OCI-LY3 (cell line): ENCODE measurements at regions not wholly inside any gene's neighbourhood (a gene's known extent, or its start where the extent isn't known, plus 50 kb on each side); places are given as distances from the start of the nearest gene placed in this dataset.

Experiments
- H2AFZ ChIP-seq: fragments of 200-600, 300-600 bp; shearing (Covaris generic); 2 replicates; pipeline ENCODE4 v1.6.0; 2014; ENCODE audit warnings: antibody characterized with exemption, low read depth, low read length
- H3K27ac ChIP-seq: fragments of 200-600, 300-600 bp; sonication (generic); 2 replicates; pipeline ENCODE4 v1.5.1; 2014; ENCODE audit warnings: mild to moderate bottlenecking, low read length, moderate library complexity, mixed read lengths
- H3K27me3 ChIP-seq: fragments of 200-600, 300-600 bp; sonication (generic); 2 replicates; pipeline ENCODE4 v1.6.1; 2014; ENCODE audit warnings: low read depth, low read length, mixed read lengths
- H3K36me3 ChIP-seq: fragments of 200-600, 300-600 bp; sonication (generic); replicated peaks from 2 replicates; pipeline ENCODE3; 2014; ENCODE audit warnings: low read depth, low read length, mixed read lengths
- H3K4me1 ChIP-seq: fragments of 300-600, 200-600 bp; sonication (generic); 2 replicates; pipeline ENCODE4 v1.6.1; 2014; ENCODE audit warnings: low read length, mixed read lengths
- H3K4me2 ChIP-seq: fragments of 200-600, 300-600 bp; sonication (generic); 2 replicates; pipeline ENCODE4 v1.6.1; 2014; ENCODE audit warnings: low read length, mixed read lengths
- H3K4me3 ChIP-seq: fragments of 300-600, 200-600 bp; sonication (generic); 2 replicates; pipeline ENCODE4 v1.5.1; 2014; ENCODE audit warnings: antibody characterized with exemption, mild to moderate bottlenecking, low read length, moderate library complexity
- H3K79me2 ChIP-seq: fragments of 300-600, 200-600 bp; shearing (Covaris generic); 2 replicates; pipeline ENCODE4 v1.6.1; 2014; ENCODE audit warnings: mild to moderate bottlenecking, low read length, mixed read lengths
- H3K9ac ChIP-seq: fragments of 300-600, 200-600 bp; shearing (Covaris generic); 2 replicates; pipeline ENCODE4 v1.6.0; 2014; ENCODE audit warnings: mild to moderate bottlenecking, low read length, moderate library complexity
- H3K9me3 ChIP-seq: fragments of 200-600, 300-600 bp; shearing (Covaris generic); 2 replicates; pipeline ENCODE4 v1.6.1; 2014; ENCODE audit warnings: low read length, mixed read lengths; ENCODE audit not compliant: insufficient read depth
- H4K20me1 ChIP-seq: fragments of 200-600, 300-600 bp; sonication (generic); 2 replicates; pipeline ENCODE4 v1.6.1; 2016; ENCODE audit warnings: low read length, mixed read lengths; ENCODE audit not compliant: insufficient read depth
- CTCF ChIP-seq: fragments of 200-600, 300-600 bp; sonication (generic); IDR thresholded peaks from 2 replicates; pipeline ENCODE4 v1.5.1; 2014; ENCODE audit warnings: antibody characterized with exemption, low read length, low read depth
- EZH2phosphoT487 ChIP-seq: fragments of 200-600 bp; shearing (Covaris generic); IDR thresholded peaks from 2 replicates; pipeline ENCODE4 v1.6.1; 2018; ENCODE audit warnings: antibody characterized with exemption, mixed run types, low read depth

GRCh38 chr1:172893146-172893841 is 157.4 kb downstream of the TNFSF18 start:
- no peaks in the 10 kb centered on the region for H3K9me3 ChIP-seq
- no peak overlapping the region for H3K9ac ChIP-seq
- TF ChIP-seq CTCF = no peak
- no peak for TF ChIP-seq EZH2phosphoT487
- H3K27ac ChIP-seq = no peak overlapping the region
- no peak overlapping the region for H3K4me3 ChIP-seq
- H2AFZ ChIP-seq = no peak overlapping the region
- H4K20me1 ChIP-seq = no peaks in the 10 kb centered on the region
- H3K4me1 ChIP-seq = peaks cover 32% of the 10 kb centered on the region
- H3K27me3 ChIP-seq = 0 out of 2 replicates have a peak, but pooled peaks cover 9% of the 10 kb centered on the region
- H3K36me3 ChIP-seq = no peaks in the 10 kb centered on the region
- H3K79me2 ChIP-seq = no peaks in the 10 kb centered on the region
- peak overlapping the region; percentile 16 for H3K4me2 ChIP-seq

DNA sequence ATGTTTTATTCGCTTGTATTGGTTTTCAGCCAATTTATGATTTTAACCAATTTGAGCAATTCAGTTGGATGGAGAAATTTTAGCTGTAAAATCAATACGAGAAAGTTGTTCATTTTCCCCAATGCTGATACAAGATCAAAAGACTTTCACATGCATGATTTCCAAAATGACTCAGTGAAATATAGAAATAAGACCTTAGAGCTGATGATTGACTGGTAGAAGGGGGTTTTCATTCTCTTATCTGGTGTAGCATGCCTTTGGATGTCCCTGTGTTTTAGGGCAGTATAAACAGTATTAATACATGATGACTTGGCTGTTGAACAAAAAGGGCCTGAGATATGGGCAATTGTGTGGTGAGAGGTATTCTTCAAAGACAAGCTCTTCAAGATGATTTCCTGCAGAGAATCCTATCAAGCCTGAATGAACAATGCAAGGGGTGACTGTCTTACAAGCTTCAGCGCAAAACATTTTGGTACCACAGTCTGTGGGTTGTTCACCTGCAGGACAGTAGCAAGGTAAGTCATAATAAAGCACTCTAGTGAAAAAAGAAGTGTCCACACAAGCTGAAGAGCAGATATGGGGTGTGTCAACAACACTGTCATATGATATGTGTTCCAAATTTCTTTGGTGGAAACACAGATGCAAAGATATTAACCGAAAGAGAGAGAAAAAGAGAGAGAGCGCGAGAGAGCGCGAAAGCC is 156.2 kb downstream of the TNFSF18 start:
- Histone ChIP-seq H3K4me3 (peak overlapping the region; percentile 73), H3K9me3 (no peaks in the 10 kb centered on the region), H3K4me2 (peak overlapping the region; percentile 96), H3K79me2 (no peaks in the 10 kb centered on the region), H3K4me1 (peaks cover 32% of the 10 kb centered on the region), H3K36me3 (no peaks in the 10 kb centered on the region), H3K27ac (peak overlapping the region; percentile 68), H3K9ac (peak overlapping the region; percentile 50), H3K27me3 (peaks cover 5% of the 10 kb centered on the region; the same call in 1 of the 2 replicates), H2AFZ (peak overlapping the region; percentile 34), H4K20me1 (no peaks in the 10 kb centered on the region)
- TF ChIP-seq EZH2phosphoT487 (no peak), CTCF (no peak)

DNA sequence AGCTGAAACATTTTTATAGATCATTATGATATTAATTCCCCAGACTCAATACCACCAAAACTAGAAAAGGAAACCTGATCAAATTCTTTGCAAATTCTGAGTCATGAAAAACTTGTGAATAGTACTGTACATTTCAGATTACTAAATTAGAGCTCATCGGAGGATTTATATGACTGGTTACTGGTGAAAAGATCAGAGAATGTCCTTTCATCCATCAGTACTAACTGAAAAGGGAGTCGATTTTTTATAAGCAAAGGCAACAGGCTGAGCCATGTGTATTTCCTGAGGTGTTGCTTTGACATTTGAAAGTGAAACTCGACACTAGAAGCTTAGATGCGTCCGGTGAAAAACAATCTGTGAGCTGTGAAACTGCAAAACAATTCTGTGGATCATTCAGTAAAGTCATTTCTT is 155.7 kb downstream of the TNFSF18 start:
- Histone ChIP-seq H3K9me3 (no peaks in the 10 kb centered on the region), H3K36me3 (no peaks in the 10 kb centered on the region), H3K9ac (peak overlapping the region; percentile 50), H3K4me2 (peak overlapping the region; percentile 96), H4K20me1 (no peaks in the 10 kb centered on the region), H3K27ac (peak overlapping the region; percentile 68), H3K4me3 (peak overlapping the region; percentile 73), H3K27me3 (peaks cover 5% of the 10 kb centered on the region; the same call in 1 of the 2 replicates), H3K4me1 (peaks cover 32% of the 10 kb centered on the region), H3K79me2 (no peaks in the 10 kb centered on the region), H2AFZ (peak overlapping the region; percentile 34)
- TF ChIP-seq EZH2phosphoT487 = no peak
- TF ChIP-seq CTCF = no peak

- Histone ChIP-seq H3K4me3 (no peak overlapping the region), H3K27ac (no peak overlapping the region), H3K27me3 (peaks cover 5% of the 10 kb centered on the region; the same call in 1 of the 2 replicates), H3K4me1 (peaks cover 39% of the 10 kb centered on the region), H3K36me3 (no peaks in the 10 kb centered on the region), H3K9ac (no peak overlapping the region), H2AFZ (no peak overlapping the region), H3K79me2 (no peaks in the 10 kb centered on the region), H3K9me3 (no peaks in the 10 kb centered on the region), H3K4me2 (peak overlapping the region; percentile 96; the same call in 1 of the 2 replicates), H4K20me1 (no peaks in the 10 kb centered on the region)
- TF ChIP-seq EZH2phosphoT487 (no peak), CTCF (no peak)
Measured at GRCh38 chr1:172895761-172896160, 155.0 kb downstream of the TNFSF18 start.
